ENCODE measurements at regions not wholly inside any gene's neighbourhood (a gene's known extent, or its start where the extent isn't known, plus 50 kb on each side); places are given as distances from the start of the nearest gene placed in this dataset.

DNA sequence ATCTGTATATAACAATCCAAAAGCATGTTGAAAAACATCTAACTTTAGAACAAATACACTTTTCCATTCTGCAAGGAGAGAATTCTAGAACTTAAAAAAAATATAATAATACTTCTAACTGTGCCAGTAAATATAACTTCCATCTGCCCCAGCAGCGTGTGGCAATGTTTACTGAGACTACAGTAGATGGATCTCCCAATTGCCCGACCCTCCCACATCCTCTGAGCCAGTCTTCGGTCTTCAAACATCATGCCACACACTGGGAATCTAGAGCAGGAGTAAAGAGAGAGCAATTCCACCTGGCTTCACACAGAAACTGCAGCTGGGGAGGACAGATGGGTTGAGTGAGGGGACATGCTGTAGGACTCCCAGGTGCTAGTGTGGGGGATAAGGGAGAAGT, 121.3 kb upstream of the NHSL1 start:
- intact Hi-C loops (cut with micrococcal nuclease) (no loop called here), dilution Hi-C loops (cut with MboI; ENCODE audit: extremely low pct_ligation_motif_present, low sequenced_read_pairs) (no loop called here)
- Histone ChIP-seq H4K20me1 (replicated peaks; ENCODE audit: control insufficient read depth, extremely low read depth, insufficient read depth, low read length) (no peaks in the 10 kb centered on the region), H3K36me3 (ENCODE audit: control insufficient read depth in 2 of 2, extremely low read depth in 1 of 2, insufficient read depth in 2 of 2, low read length in 2 of 2) (no peaks in the 10 kb centered on the region), H3K79me2 (ENCODE audit: control insufficient read depth, insufficient read depth, low read length) (peaks cover 49% of the 10 kb centered on the region), H3K9me1 (replicated peaks; ENCODE audit: control insufficient read depth, extremely low read depth, insufficient read depth, low read length) (no peaks in the 10 kb centered on the region), H3K9me3 (replicated peaks; ENCODE audit: control insufficient read depth, insufficient read depth, low read length) (no peaks in the 10 kb centered on the region), H3K27me3 (ENCODE audit: control insufficient read depth in 2 of 2, insufficient read depth in 2 of 2, low read length in 2 of 2) (no peaks in the 10 kb centered on the region), H3K4me1 (ENCODE audit: control insufficient read depth, extremely low read depth, insufficient read depth, low read length) (peaks cover 3% of the 10 kb centered on the region), H3K4me2 (ENCODE audit: insufficient read depth, low read length) (no peak overlapping the region), H3K27ac (ENCODE audit: insufficient read depth, low read depth, low read length) (no peak overlapping the region), H3K9ac (replicated peaks; ENCODE audit: extremely low read depth, insufficient read depth, low read length) (no peak overlapping the region), H2AFZ (ENCODE audit: low read depth, low read length) (no peak overlapping the region), H3K4me3 (replicated peaks in 1 of 3; ENCODE audit: insufficient read depth in 1 of 3, low read depth in 1 of 3, low read length in 3 of 3) (no peak overlapping the region)
- FAIRE-seq (no peak), DNase-seq (ENCODE audit: low read depth, low spot score) (no peak)
- BruUV-seq (replicated peaks) = no TSS peak
- TF ChIP-seq FOS (IDR thresholded peaks at IDR 0.05; ENCODE audit: borderline replicate concordance, insufficient read depth, low read length) (no peak), GATA2 (IDR thresholded peaks at IDR 0.05; ENCODE audit: insufficient read depth, insufficient read length, low read depth, low read length) (no peak), MYC (IDR thresholded peaks at IDR 0.05; ENCODE audit: low read depth, low read length) (no peak)
- TF ChIP-seq, protein P1, sequence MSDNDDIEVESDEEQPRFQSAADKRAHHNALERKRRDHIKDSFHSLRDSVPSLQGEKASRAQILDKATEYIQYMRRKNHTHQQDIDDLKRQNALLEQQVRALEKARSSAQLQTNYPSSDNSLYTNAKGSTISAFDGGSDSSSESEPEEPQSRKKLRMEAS (IDR thresholded peaks at IDR 0.05; ENCODE audit: insufficient read depth, insufficient read length) = no peak
- POLR2A ChIA-PET = no interaction called here
- CTCF ChIA-PET = no interaction called here

DNA sequence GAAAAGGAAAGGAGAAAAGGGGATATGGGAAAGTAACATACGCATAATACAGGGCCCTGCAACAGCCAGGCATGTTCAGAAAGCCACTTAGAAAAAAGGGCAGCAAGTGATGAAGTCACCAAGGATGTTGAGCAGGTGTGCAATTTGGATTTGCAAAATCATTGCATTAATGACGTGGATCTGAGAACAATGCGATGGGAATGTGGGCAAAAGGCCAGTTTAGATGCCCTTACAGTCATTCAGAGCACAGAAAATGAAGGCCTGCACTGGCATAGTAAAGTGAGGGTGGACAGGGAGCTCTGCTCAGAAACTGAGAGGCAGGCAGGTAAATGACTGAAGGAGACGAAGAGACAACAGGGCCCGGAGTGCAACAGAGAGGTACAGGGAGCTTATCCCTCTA, 123.7 kb upstream of the NHSL1 start:
- Histone ChIP-seq H3K9ac (replicated peaks; ENCODE audit: extremely low read depth, insufficient read depth, low read length) (no peak overlapping the region), H3K4me1 (ENCODE audit: control insufficient read depth, extremely low read depth, insufficient read depth, low read length) (peaks cover 3% of the 10 kb centered on the region), H2AFZ (ENCODE audit: low read depth, low read length) (no peak overlapping the region), H3K27ac (ENCODE audit: insufficient read depth, low read depth, low read length) (peak overlapping the region; percentile 33), H3K79me2 (ENCODE audit: control insufficient read depth, insufficient read depth, low read length) (peaks cover 35% of the 10 kb centered on the region), H3K9me3 (replicated peaks; ENCODE audit: control insufficient read depth, insufficient read depth, low read length) (no peaks in the 10 kb centered on the region), H3K4me2 (ENCODE audit: insufficient read depth, low read length) (no peak overlapping the region), H4K20me1 (replicated peaks; ENCODE audit: control insufficient read depth, extremely low read depth, insufficient read depth, low read length) (no peaks in the 10 kb centered on the region), H3K36me3 (ENCODE audit: control insufficient read depth in 2 of 2, extremely low read depth in 1 of 2, insufficient read depth in 2 of 2, low read length in 2 of 2) (no peaks in the 10 kb centered on the region), H3K4me3 (replicated peaks in 1 of 3; ENCODE audit: insufficient read depth in 1 of 3, low read depth in 1 of 3, low read length in 3 of 3) (no peak overlapping the region), H3K9me1 (replicated peaks; ENCODE audit: control insufficient read depth, extremely low read depth, insufficient read depth, low read length) (no peaks in the 10 kb centered on the region), H3K27me3 (ENCODE audit: control insufficient read depth in 2 of 2, insufficient read depth in 2 of 2, low read length in 2 of 2) (no peaks in the 10 kb centered on the region)
- no peak for FAIRE-seq
- TF ChIP-seq EZH2 (IDR thresholded peaks at IDR 0.05; ENCODE audit: borderline replicate concordance, low read depth, low read length, severe bottlenecking) (no peak), POLR2AphosphoS5 (IDR thresholded peaks at IDR 0.05; ENCODE audit: insufficient read depth, low read depth, low read length) (no peak), GATA2 (IDR thresholded peaks at IDR 0.05; ENCODE audit: insufficient read depth, insufficient read length, low read depth, low read length) (no peak), JUN (IDR thresholded peaks at IDR 0.05; ENCODE audit: borderline replicate concordance, insufficient read depth, insufficient read length, low read depth) (no peak), POLR2A (IDR thresholded peaks at IDR 0.05; ENCODE audit: low read depth, low read length) (no peak), FOS (IDR thresholded peaks at IDR 0.05; ENCODE audit: borderline replicate concordance, insufficient read depth, low read length) (no peak), MYC (IDR thresholded peaks at IDR 0.05; ENCODE audit: low read depth, low read length) (no peak)
- TF ChIP-seq, protein P1 (IDR thresholded peaks at IDR 0.05; ENCODE audit: insufficient read depth, insufficient read length) = no peak
- TF ChIP-seq, protein P2, sequence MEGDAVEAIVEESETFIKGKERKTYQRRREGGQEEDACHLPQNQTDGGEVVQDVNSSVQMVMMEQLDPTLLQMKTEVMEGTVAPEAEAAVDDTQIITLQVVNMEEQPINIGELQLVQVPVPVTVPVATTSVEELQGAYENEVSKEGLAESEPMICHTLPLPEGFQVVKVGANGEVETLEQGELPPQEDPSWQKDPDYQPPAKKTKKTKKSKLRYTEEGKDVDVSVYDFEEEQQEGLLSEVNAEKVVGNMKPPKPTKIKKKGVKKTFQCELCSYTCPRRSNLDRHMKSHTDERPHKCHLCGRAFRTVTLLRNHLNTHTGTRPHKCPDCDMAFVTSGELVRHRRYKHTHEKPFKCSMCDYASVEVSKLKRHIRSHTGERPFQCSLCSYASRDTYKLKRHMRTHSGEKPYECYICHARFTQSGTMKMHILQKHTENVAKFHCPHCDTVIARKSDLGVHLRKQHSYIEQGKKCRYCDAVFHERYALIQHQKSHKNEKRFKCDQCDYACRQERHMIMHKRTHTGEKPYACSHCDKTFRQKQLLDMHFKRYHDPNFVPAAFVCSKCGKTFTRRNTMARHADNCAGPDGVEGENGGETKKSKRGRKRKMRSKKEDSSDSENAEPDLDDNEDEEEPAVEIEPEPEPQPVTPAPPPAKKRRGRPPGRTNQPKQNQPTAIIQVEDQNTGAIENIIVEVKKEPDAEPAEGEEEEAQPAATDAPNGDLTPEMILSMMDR (IDR thresholded peaks at IDR 0.05; ENCODE audit: extremely low read depth in 1 of 2, insufficient read depth in 1 of 2, low read depth in 1 of 2, low read length in 2 of 2) = no peak
- ChIA-PET POLR2A (no interaction called here), CTCF (interaction anchor here (2.2 kb wide), 1 partner anchor 32 kb away, joined by 6 read pairs; no protein-coding TSS in a partner anchor)
- no TSS peak for BruUV-seq (replicated peaks)
- dilution Hi-C loops (cut with MboI; ENCODE audit: extremely low pct_ligation_motif_present, low sequenced_read_pairs) (no loop called here), intact Hi-C loops (cut with micrococcal nuclease) (no loop called here)
- DNase-seq (ENCODE audit: low read depth, low spot score) = peak; percentile 43

All from endothelial cell of umbilical vein (primary cell).